Dendritic cell treated with granulocyte-macrophage colony-stimulating factor and Interleukin-4, amounts not matched to agents 40 ng/mL and 50 ng/mL, for 4 days (primary cell): ENCODE measurements at regions not wholly inside any gene's neighbourhood (a gene's known extent, or its start where the extent isn't known, plus 50 kb on each side); places are given as distances from the start of the nearest gene placed in this dataset.
"Not testable (repeated sequence)": the region's sequence is repeated elsewhere in the genome, so short reads cannot be mapped to it uniquely, and the experiment has no call there.

Source experiments
- H3K27ac Mint-ChIP-seq: one replicate; pipeline ENCODE4 v1.8.0; 2022; ENCODE audit warnings: mild to moderate bottlenecking, mixed read lengths
- H3K27me3 Mint-ChIP-seq: one replicate; pipeline ENCODE4 v1.8.0; 2022; ENCODE audit warnings: mild to moderate bottlenecking, mixed read lengths
- H3K36me3 Mint-ChIP-seq: one replicate; pipeline ENCODE4 v1.8.0; 2022; ENCODE audit warnings: low read depth, mixed read lengths
- H3K4me1 Mint-ChIP-seq: one replicate; pipeline ENCODE4 v1.8.0; 2022; ENCODE audit warnings: low read depth, mixed read lengths
- H3K4me3 Mint-ChIP-seq: one replicate; pipeline ENCODE4 v1.8.0; 2022; ENCODE audit warnings: mild to moderate bottlenecking, moderate library complexity, mixed read lengths
- H3K9me3 Mint-ChIP-seq: one replicate; pipeline ENCODE4 v1.8.0; 2022; ENCODE audit warnings: mixed read lengths
- intact Hi-C: fragments of 100-400 bp; cut with micrococcal nuclease; formaldehyde crosslinking; loops from one replicate; pipeline ENCODE4 v1.15.0; 2022

DNA sequence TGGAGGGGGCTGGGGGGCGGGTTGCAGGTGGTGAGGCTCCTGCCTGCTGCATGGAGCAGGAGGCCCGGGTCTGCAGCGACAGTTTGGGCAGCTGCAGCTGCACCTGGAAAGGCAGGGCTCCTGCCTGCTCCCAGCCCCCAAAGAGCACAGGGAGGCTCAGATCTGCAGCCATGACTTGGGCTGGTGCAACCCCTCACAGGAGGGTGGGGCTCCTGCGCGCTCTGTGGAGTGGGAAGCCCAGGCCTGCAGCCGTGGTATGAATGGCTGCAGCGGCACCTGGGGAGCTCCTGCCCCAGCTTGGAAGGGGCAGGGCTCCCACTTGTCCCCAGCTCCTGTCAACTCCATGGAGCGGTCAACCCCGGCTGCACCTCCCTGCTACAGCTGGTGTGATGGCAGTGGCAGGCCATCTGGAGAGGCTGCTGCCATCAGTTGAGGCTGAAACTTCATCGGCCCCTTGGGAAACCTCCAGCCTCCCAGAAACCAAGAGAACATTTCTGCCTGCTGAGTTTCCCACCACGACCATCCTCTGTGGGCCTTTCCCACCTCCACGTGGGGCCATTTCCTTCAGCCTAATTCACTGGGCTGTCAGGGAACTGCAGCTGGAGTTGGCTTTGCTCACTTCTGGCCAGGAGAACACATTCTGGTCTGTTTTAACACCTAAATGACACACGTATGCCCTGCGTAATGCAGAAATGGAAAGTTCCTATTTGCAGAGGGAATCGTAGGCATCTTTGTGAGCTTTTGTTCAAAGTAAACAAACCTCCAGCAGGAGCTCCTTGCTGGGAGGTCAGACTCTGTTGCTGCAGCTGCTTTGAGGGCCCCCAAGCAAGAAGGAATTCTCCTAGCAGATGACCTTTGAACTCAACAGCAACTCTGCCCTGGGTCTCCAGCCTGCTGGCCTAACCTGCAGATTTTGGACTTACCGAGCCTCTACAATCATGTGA lies 429.0 kb downstream of the PREX1 start:
- Mint-ChIP-seq H3K4me3 (no peak overlapping the region), H3K4me1 (no peaks in the 10 kb centered on the region), H3K27me3 (peaks cover 1% of the 10 kb centered on the region), H3K36me3 (no peaks in the 10 kb centered on the region), H3K9me3 (no peaks in the 10 kb centered on the region), H3K27ac (no peak overlapping the region)
- intact Hi-C loops, result no loop called here

DNA sequence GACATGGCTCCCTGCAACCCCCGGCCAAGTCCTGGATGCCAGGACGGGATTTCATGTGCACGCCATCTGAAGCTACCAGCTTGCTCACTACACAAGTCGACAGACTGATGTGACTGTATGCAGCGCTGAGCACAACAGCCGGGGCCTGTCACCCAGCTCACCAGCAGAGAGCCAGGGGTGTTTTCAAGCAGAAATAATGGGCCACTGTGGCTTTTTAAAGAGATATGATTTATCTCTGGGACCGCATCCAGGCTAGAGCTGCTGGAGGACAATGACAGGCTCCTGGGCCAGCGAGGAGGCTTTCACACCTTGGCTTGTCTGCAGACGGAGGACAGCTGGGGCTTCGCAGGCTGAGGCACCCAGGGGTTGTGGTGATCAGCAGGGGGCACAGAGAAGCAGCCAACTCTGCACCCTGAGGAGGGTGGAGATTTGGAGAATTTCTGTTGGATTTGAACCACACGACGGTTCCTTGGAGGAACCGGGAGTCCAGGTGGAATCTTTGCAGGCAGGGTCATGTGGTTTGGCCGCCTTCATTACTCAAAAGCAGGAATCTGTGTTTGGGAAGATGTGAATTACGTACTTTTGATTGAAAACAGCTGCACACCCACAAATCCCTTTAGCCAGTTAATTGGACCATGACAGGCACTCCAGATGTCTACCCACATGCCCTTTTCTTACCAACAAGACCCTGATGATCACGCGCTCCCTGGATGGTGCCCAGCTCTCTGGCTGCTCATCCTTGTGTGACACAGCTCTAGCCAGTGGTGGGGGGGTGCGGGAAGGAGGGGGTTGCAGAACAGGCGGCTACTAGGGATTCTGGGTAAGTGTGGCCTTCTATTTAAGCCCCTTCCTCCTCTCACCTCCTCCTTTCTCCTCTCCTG lies 430.6 kb downstream of the PREX1 start:
- H3K4me1 Mint-ChIP-seq, intact Hi-C loops, H3K27me3 Mint-ChIP-seq, H3K27ac Mint-ChIP-seq, H3K36me3 Mint-ChIP-seq, H3K4me3 Mint-ChIP-seq, H3K9me3 Mint-ChIP-seq: not testable (repeated sequence)

DNA sequence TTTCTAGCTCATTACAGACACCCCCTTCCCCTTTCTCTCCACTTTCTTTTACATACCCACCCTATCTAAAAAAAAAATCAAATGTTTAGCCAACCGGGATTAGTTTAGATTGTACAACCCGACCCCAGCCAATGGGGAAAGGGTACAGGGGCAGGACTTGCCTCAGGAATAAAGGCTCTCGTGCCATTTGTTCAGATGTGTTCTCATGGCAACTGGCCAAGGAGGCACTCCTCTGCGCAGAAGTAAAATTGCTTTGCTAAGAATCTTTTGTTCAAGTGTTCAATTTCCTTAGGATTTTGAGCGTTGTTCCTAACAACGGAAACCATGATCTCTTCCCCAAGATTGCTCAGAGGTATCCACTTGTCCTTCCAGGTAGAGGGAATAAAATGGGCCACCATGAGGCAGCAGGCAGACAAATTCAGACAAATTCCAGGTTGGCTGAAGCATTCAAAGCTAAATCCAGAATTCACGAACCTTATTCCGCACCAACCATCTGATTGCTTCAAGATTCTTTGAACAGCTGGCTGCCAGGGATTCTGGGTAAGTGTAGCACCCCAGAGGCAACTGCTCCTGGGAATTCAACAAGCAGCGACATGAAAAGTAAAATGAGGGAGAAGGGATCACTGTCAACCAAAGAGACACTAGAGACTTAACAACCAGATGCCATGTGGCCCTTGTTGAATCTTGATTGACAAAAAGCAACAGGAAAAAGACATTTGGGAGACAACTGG lies 431.8 kb downstream of the PREX1 start:
- no peaks in the 10 kb centered on the region for H3K27me3 Mint-ChIP-seq

DNA sequence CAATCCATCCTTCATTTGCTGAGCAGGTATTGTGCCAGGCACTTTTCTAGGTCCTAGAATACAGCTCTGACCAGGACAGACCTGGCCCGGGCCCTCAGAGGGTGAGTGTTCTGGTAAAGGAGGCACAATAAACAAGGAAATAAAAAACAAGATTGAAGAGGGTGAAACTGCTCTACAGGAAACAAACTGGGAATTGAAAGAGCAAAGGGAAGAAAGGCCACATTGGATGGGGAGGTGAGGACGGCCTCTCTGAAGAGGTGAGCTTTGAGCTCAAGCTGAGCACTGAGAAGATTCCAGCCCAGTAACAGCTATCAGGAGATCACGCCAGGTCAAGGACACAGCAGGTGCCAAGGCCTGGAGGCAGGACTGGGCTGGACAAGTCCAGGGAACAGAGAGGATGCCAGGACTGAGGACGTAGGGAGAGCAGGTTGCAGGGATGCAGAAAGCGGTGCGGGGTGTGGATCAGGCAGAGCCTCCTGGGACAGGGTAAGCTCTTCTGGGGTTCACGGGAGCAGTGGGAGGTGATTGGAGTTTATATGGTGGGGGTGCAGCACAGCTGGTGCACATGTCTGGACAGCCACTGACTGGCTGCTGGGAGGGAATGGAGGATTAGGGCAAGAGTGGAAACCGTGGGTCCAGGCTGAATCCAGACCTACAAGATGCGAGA lies 433.3 kb downstream of the PREX1 start:
- Mint-ChIP-seq H3K27ac (no peak overlapping the region), H3K4me3 (no peak overlapping the region), H3K9me3 (peaks cover 25% of the 10 kb centered on the region), H3K4me1 (no peaks in the 10 kb centered on the region), H3K27me3 (no peaks in the 10 kb centered on the region), H3K36me3 (no peaks in the 10 kb centered on the region)
- intact Hi-C loops, result no loop called here

More for the DNA sequence above, 431.8 kb downstream of the PREX1 start:
- intact Hi-C loops, result no loop called here
- Mint-ChIP-seq H3K4me1 (no peaks in the 10 kb centered on the region), H3K36me3 (no peaks in the 10 kb centered on the region), H3K9me3 (peaks cover 18% of the 10 kb centered on the region), H3K27ac (no peak overlapping the region), H3K4me3 (no peak overlapping the region)

DNA sequence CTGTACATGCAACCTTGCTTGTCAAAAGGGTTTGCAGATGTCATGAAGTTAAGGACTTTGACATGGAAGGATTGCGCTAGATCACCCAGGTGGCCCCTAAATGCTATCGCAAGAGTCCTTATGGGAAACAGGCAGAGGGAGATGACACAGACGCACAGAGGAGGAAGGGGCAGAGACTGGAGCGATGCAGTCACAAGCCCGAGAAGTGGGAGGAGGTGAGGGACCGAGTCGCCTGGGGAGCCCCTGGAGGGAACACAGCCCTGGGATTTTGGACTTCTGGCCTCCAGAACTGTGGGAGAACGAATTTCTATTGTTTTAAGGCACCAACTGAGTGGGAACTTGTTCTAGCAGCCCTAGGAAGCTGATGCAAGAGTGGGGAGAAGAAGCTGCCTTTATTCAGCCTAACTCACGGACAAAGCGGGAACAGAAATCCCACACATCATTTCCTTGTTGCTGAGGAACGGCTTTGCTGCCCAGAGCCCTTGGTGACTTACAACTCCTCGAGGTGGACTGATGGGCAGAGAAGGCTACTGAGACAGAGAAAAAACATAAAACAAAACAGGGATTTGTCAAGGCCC lies 434.0 kb downstream of the PREX1 start:
- no peaks in the 10 kb centered on the region for H3K27me3 Mint-ChIP-seq
- H3K9me3 Mint-ChIP-seq, result peaks cover 25% of the 10 kb centered on the region
- H3K36me3 Mint-ChIP-seq, result no peaks in the 10 kb centered on the region
- H3K4me3 Mint-ChIP-seq, result no peak overlapping the region
- H3K27ac Mint-ChIP-seq, result no peak overlapping the region
- intact Hi-C loops, result no loop called here
- no peaks in the 10 kb centered on the region for H3K4me1 Mint-ChIP-seq

DNA sequence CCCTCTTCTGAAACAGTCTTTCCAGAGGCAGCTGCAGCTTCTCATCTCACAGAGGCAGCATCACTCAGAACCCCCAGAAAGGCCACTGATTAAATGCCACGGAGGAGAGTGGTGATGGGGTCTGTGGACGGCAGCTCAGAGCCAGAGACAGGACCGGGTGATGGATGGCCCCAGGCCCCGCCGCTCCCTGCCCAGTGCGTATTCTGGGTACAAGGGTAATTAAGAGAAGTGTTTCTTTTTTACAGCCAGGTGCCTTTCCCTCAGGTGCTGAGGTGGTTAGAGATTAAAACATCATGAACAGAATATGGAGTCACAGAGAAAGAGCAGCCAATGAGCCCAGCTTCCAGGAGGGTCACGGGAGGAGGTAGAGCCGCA lies 434.5 kb downstream of the PREX1 start:
- Mint-ChIP-seq H3K36me3 (no peaks in the 10 kb centered on the region), H3K27ac (no peak overlapping the region), H3K9me3 (peaks cover 25% of the 10 kb centered on the region), H3K4me3 (no peak overlapping the region), H3K4me1 (no peaks in the 10 kb centered on the region), H3K27me3 (no peaks in the 10 kb centered on the region)
- intact Hi-C loops, result no loop called here

DNA sequence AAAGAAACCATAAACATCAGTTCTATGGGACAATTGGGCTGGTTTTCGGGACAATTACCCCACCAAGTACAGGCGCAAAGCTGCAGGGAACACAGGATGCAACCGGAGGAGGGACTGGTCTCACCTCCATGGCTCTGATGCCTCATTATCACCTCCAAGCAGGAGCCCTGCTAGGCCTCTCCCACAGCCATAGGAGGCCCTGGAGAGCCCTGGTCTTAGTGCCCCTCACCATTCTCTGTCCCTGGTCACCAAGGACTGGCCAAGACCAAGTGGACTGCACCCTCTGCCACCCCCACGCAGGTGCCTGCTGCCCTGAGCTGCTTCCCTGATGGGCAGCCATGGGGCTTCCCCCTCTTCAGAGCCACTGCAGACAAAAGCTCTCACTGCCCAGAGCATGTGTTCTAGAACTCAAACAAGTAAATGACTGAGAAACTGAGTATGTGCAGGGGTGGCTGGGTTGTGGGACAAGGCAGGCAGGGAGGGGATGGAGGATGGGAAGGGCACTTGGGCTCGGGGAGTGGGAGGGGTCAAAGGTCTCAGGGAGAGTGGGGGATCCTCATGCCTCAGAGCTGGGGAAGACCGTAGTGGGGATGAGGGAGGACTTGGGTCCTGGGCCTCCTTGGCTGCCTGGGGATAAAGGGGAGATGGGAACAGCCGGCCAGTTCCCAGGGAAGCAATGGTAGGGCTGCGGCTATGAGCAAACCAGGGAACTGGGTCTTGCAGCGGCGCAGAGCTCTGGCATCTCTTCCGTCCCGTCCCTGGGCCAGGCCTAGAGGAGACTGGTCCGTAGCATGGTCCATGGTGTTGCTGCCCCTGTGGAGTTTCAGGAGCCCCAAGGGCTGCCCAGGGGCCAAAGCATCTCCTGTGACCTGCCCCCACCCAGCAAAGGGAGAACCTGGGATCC lies 435.1 kb downstream of the PREX1 start:
- Mint-ChIP-seq H3K4me1 (no peaks in the 10 kb centered on the region), H3K36me3 (no peaks in the 10 kb centered on the region), H3K4me3 (no peak overlapping the region), H3K27me3 (no peaks in the 10 kb centered on the region), H3K9me3 (peaks cover 25% of the 10 kb centered on the region), H3K27ac (no peak overlapping the region)
- intact Hi-C loops, result no loop called here

DNA sequence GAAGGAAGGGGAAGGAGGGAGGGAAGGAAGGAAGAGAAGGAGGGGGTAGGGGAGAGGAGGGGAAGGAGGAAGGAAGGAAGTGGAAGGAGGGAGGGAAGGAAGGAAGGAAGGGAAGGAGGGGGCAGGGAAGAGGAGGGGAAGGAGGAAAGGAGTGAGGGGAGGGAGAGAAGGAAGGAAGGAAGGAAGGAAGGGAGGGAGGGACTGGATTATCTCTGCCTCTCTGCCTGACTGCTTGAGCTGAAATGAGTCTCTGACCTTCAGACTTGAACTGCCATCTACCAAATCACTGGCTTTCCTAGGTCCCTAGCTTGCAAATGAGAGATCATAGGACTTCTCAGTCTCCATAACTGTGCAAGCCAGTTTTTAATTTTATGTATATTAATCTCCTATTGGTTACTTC lies 436.8 kb downstream of the PREX1 start:
- Mint-ChIP-seq H3K4me1 (no peaks in the 10 kb centered on the region), H3K36me3 (no peaks in the 10 kb centered on the region), H3K9me3 (peaks cover 25% of the 10 kb centered on the region), H3K27ac (no peak overlapping the region), H3K27me3 (peaks cover 3% of the 10 kb centered on the region), H3K4me3 (no peak overlapping the region)
- intact Hi-C loops, result no loop called here

DNA sequence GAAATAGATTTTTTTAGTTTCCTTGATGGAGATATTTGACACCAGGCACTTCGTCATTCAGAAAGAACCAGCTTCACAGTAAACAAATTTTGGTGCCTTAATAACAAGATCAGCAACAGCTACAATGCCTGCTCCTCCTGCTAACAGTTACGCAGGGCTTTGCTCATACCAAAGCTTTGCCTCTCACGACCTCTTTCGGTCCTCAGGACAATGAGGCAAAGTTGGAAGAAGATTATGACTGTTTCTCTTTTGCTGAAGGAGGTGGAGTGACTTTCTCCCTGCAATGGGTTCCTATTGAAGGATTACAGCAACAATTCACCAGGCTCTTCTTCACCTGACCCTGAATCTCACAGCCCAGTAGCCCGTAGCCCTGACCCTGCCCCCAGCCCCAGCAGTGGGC lies 440.1 kb downstream of the PREX1 start:
- H3K27me3 Mint-ChIP-seq, result peaks cover 11% of the 10 kb centered on the region
- intact Hi-C loops, result no loop called here
- H3K4me1 Mint-ChIP-seq, result no peaks in the 10 kb centered on the region
- no peaks in the 10 kb centered on the region for H3K36me3 Mint-ChIP-seq
- no peak overlapping the region for H3K4me3 Mint-ChIP-seq
- peaks cover 22% of the 10 kb centered on the region for H3K9me3 Mint-ChIP-seq
- H3K27ac Mint-ChIP-seq, result no peak overlapping the region

DNA sequence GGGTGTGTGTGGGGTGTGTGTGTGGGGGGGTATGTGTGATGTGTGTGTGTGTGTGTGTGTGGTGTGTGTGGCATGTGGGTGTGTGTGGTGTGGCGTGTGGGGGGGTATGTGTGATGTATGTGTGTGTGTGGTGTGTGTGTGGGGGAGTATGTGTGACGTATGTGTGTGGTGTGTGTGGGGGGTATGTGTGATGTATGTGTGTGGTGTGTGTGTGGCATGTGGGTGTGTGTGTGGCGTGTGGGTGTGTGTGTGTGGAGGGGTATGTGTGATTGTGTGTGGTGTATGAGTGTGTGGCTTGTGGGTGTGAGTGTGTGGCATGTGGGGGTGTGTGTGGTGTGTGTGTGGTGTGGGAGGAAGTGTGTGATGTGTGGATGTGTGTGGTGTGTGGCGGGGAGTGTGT lies 442.3 kb downstream of the PREX1 start:
- H3K27ac Mint-ChIP-seq, result no peak overlapping the region
- H3K9me3 Mint-ChIP-seq, result peaks cover 3% of the 10 kb centered on the region
- intact Hi-C loops, result no loop called here
- H3K36me3 Mint-ChIP-seq, result no peaks in the 10 kb centered on the region
- H3K4me3 Mint-ChIP-seq, result no peak overlapping the region
- H3K4me1 Mint-ChIP-seq, result no peaks in the 10 kb centered on the region
- peaks cover 15% of the 10 kb centered on the region for H3K27me3 Mint-ChIP-seq

DNA sequence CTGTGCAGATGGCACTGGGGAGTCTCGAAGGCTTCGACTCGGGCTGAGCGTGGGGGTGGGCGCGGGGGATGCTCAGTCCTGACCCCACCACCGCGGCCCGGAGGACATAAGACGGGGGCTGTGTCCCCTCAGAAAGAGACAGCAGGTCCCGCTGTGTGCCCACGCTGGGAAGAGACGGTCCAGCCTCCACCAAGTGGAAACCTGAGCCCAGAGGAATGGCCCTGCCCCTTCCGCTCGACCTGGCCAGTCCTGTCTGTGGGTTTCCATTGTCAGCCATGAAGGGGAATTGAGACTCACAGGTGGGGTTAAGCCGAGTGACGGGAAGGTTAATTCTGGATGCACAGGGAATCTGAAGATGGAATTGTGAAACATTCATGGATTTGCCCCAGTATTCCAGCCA lies 442.7 kb downstream of the PREX1 start:
- H3K36me3 Mint-ChIP-seq, result no peaks in the 10 kb centered on the region
- intact Hi-C loops, result no loop called here
- H3K27me3 Mint-ChIP-seq, result peaks cover 15% of the 10 kb centered on the region
- no peaks in the 10 kb centered on the region for H3K4me1 Mint-ChIP-seq
- no peak overlapping the region for H3K4me3 Mint-ChIP-seq
- H3K27ac Mint-ChIP-seq, result no peak overlapping the region
- no peaks in the 10 kb centered on the region for H3K9me3 Mint-ChIP-seq

DNA sequence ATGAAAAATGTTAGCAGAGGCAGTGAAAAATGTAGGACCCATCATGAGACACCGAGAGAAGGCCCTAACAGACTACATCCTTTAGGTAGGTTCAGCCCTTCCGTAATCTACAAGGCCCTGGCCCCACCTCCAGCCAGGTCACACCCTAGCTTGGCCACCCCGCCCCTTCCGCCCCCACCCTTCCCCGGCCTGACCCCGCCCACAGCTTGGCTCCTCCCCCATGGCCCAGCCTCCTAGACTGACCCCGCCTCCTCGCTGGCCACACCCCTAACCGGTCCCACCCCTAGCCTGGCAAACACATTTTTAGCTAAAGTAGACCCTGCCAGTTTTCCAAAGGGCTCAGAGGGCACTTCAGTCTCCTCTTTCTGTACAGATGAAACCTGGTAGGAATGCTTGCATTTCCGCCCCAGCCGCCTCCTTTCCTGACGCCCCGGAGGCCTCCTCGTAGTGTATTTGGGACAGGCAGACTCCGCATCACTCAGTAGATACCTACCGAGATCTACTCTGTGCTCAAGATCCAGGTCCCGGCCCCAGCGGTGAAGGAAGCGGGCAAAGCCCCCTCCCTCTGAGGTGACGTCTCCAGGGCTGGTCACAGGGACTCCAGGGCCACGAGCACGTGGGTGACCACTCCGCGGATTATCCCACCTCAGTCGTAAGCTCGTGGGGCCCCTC lies 443.5 kb downstream of the PREX1 start:
- H3K36me3 Mint-ChIP-seq, result no peaks in the 10 kb centered on the region
- no peak overlapping the region for H3K27ac Mint-ChIP-seq
- no peaks in the 10 kb centered on the region for H3K4me1 Mint-ChIP-seq
- H3K27me3 Mint-ChIP-seq, result peaks cover 16% of the 10 kb centered on the region
- no peak overlapping the region for H3K4me3 Mint-ChIP-seq
- no peaks in the 10 kb centered on the region for H3K9me3 Mint-ChIP-seq
- intact Hi-C loops, result no loop called here
